ENCODE measurements at regions not wholly inside any gene's neighbourhood (a gene's known extent, or its start where the extent isn't known, plus 50 kb on each side); places are given as distances from the start of the nearest gene placed in this dataset.

- no peak for TF ChIP-seq CTCF (IDR thresholded peaks at IDR 0.05)
- TF ChIP-seq POLR2AphosphoS5 (IDR thresholded peaks at IDR 0.05) = no peak
- no peak for TF ChIP-seq POLR2A (IDR thresholded peaks at IDR 0.05)
- no peak for TF ChIP-seq EP300 (IDR thresholded peaks at IDR 0.05; ENCODE audit: low read depth)
Observed at GRCh38 chr10:84784749-84785148, 456.4 kb downstream of the CCSER2 start.

All from transverse colon (tissue), 4 donors.